Loucy (cell line): ENCODE measurements at regions not wholly inside any gene's neighbourhood (a gene's known extent, or its start where the extent isn't known, plus 50 kb on each side); places are given as distances from the start of the nearest gene placed in this dataset.

Experiments used
- H2AFZ ChIP-seq: fragments of 200-600 bp; sonication (generic); 2 replicates; pipeline ENCODE4 v1.6.0; 2016; ENCODE audit warnings: antibody characterized with exemption, mild to moderate bottlenecking, low read length, moderate library complexity
- H3F3A ChIP-seq: fragments of 200-600 bp; 2 replicates; pipeline ENCODE4 v1.6.0; 2016; ENCODE audit warnings: antibody characterized with exemption, low read depth, mild to moderate bottlenecking
- H3K27me3 ChIP-seq: fragments of 200-600 bp; sonication (generic); 2 replicates; pipeline ENCODE4 v1.6.1; 2014; ENCODE audit warnings: low read length, mild to moderate bottlenecking; ENCODE audit not compliant: insufficient read depth, poor library complexity, severe bottlenecking
- H3K36me3 ChIP-seq: fragments of 200-600 bp; sonication (generic); 2 replicates; pipeline ENCODE4 v1.6.1; 2016; ENCODE audit warnings: low read length; ENCODE audit not compliant: insufficient read depth
- H3K4me1 ChIP-seq: fragments of 200-600 bp; sonication (generic); 2 replicates; pipeline ENCODE4 v1.5.1; 2014; ENCODE audit warnings: low read length, mild to moderate bottlenecking; ENCODE audit not compliant: insufficient read depth, poor library complexity, severe bottlenecking
- H3K4me2 ChIP-seq: fragments of 200-600 bp; sonication (generic); 2 replicates; pipeline ENCODE4 v1.6.0; 2014; ENCODE audit warnings: antibody characterized with exemption, low read length, low read depth, mild to moderate bottlenecking; ENCODE audit not compliant: poor library complexity, severe bottlenecking
- H3K4me3 ChIP-seq: fragments of 200-600 bp; sonication (generic); 2 replicates; pipeline ENCODE4 v1.5.1; 2014; ENCODE audit warnings: low read length, mild to moderate bottlenecking, mixed read lengths; ENCODE audit not compliant: poor library complexity, severe bottlenecking
- H3K79me2 ChIP-seq: fragments of 200-600 bp; sonication (generic); 2 replicates; pipeline ENCODE4 v1.6.1; 2014; ENCODE audit warnings: low read length; ENCODE audit not compliant: insufficient read depth
- H3K9ac ChIP-seq: fragments of 200-600 bp; sonication (generic); 2 replicates; pipeline ENCODE4 v1.6.0; 2014; ENCODE audit warnings: mild to moderate bottlenecking, low read depth, low read length, moderate library complexity; ENCODE audit not compliant: poor library complexity, severe bottlenecking
- H3K9me2 ChIP-seq: fragments of 200-600 bp; sonication (generic); replicated peaks from 2 replicates; pipeline ENCODE4 v1.6.1; 2016; ENCODE audit warnings: low read depth, low read length, mixed read lengths
- H3K9me3 ChIP-seq: fragments of 200-600 bp; sonication (generic); 2 replicates; pipeline ENCODE4 v1.6.1; 2014; ENCODE audit warnings: mild to moderate bottlenecking, antibody characterized with exemption, low read length, low read depth; ENCODE audit not compliant: insufficient read depth
- H4K20me1 ChIP-seq: fragments of 200-600 bp; sonication (generic); 2 replicates; pipeline ENCODE4 v1.6.0; 2014; ENCODE audit warnings: antibody characterized with exemption, low read length, mild to moderate bottlenecking; ENCODE audit not compliant: insufficient read depth, poor library complexity, severe bottlenecking
- CTCF ChIP-seq: fragments of 200-600 bp; sonication (generic); conservative IDR thresholded peaks from 2 replicates; pipeline ENCODE4 v1.5.1; 2014; ENCODE audit warnings: mild to moderate bottlenecking, antibody characterized with exemption, low read length
- EZH2phosphoT487 ChIP-seq: fragments of 200-600 bp; IDR thresholded peaks from 2 replicates; pipeline ENCODE4 v1.6.1; 2018; ENCODE audit warnings: antibody characterized with exemption, mild to moderate bottlenecking, moderate library complexity, borderline replicate concordance

GRCh38 chr5:68793993-68794392, 299.8 kb upstream of the SLC30A5 start:
- Histone ChIP-seq H3K27me3 (no peaks in the 10 kb centered on the region), H3K4me2 (no peak overlapping the region), H4K20me1 (no peaks in the 10 kb centered on the region), H3K4me3 (no peak overlapping the region), H3K79me2 (no peaks in the 10 kb centered on the region), H3K9ac (no peak overlapping the region), H3K9me3 (no peaks in the 10 kb centered on the region), H3K4me1 (peaks cover 7% of the 10 kb centered on the region), H3F3A (no peaks in the 10 kb centered on the region), H3K9me2 (no peaks in the 10 kb centered on the region), H3K36me3 (no peaks in the 10 kb centered on the region), H2AFZ (no peak overlapping the region)
- TF ChIP-seq EZH2phosphoT487 (no peak), CTCF (no peak)

- Histone ChIP-seq H3K36me3 (no peaks in the 10 kb centered on the region), H3K9me3 (no peaks in the 10 kb centered on the region), H3K27me3 (no peaks in the 10 kb centered on the region), H3K4me1 (peaks cover 7% of the 10 kb centered on the region), H3K79me2 (no peaks in the 10 kb centered on the region), H2AFZ (no peak overlapping the region), H3K4me3 (no peak overlapping the region), H3F3A (no peaks in the 10 kb centered on the region), H3K9me2 (no peaks in the 10 kb centered on the region), H4K20me1 (no peaks in the 10 kb centered on the region), H3K9ac (no peak overlapping the region), H3K4me2 (no peak overlapping the region)
- no peak for TF ChIP-seq CTCF
- no peak for TF ChIP-seq EZH2phosphoT487
Observed at GRCh38 chr5:68795190-68795589, 298.6 kb upstream of the SLC30A5 start.

- Histone ChIP-seq H3K9me2 (no peaks in the 10 kb centered on the region), H3K79me2 (no peaks in the 10 kb centered on the region), H3K27me3 (no peaks in the 10 kb centered on the region), H2AFZ (no peak overlapping the region), H3K9ac (no peak overlapping the region), H3K4me2 (no peak overlapping the region), H4K20me1 (no peaks in the 10 kb centered on the region), H3K4me3 (no peak overlapping the region), H3K36me3 (no peaks in the 10 kb centered on the region), H3F3A (no peaks in the 10 kb centered on the region), H3K9me3 (no peaks in the 10 kb centered on the region), H3K4me1 (no peaks in the 10 kb centered on the region)
- no peak for TF ChIP-seq EZH2phosphoT487
- no peak for TF ChIP-seq CTCF
Observed at GRCh38 chr5:68798877-68799843, 294.7 kb upstream of the SLC30A5 start.
